COLO668 (cell line): ENCODE measurements at regions not wholly inside any gene's neighbourhood (a gene's known extent, or its start where the extent isn't known, plus 50 kb on each side); places are given as distances from the start of the nearest gene placed in this dataset.
"Not testable (repeated sequence)": the region's sequence is repeated elsewhere in the genome, so short reads cannot be mapped to it uniquely, and the experiment has no call there.

ENCODE experiments used
- DNase-seq: peaks from one replicate; lab custom pipeline; 2025; ENCODE audit not compliant: unreplicated experiment; lab: John Stamatoyannopoulos, UW

- no peak for DNase-seq
Measured at GRCh38 chr2:53543083-53543482, 224.5 kb upstream of the CHAC2 start.

- DNase-seq: no peak
Measured at GRCh38 chr2:53536583-53537361, 230.8 kb upstream of the CHAC2 start.

GRCh38 chr2:53535234-53535840 lies 232.3 kb upstream of the CHAC2 start:
- DNase-seq: no peak

- DNase-seq: no peak
Measured at GRCh38 chr2:53530126-53530525, 237.5 kb upstream of the CHAC2 start.

GRCh38 chr2:53527056-53527455 lies 240.5 kb upstream of the CHAC2 start:
- DNase-seq: no peak

GRCh38 chr2:53519918-53520841 lies 247.4 kb upstream of the CHAC2 start:
- DNase-seq: peak; percentile 88

- DNase-seq: no peak
Measured at GRCh38 chr2:53517406-53517805, 250.2 kb upstream of the CHAC2 start.

GRCh38 chr2:53516650-53517049 lies 251.0 kb upstream of the CHAC2 start:
- no peak for DNase-seq

GRCh38 chr2:53515435-53516332 lies 251.9 kb upstream of the CHAC2 start:
- no peak for DNase-seq

GRCh38 chr2:53513167-53513666 lies 254.4 kb upstream of the CHAC2 start:
- DNase-seq: no peak

GRCh38 chr2:53512071-53512826 lies 255.4 kb upstream of the CHAC2 start:
- no peak for DNase-seq

GRCh38 chr2:53511549-53511948 lies 256.1 kb upstream of the CHAC2 start:
- DNase-seq: no peak

- DNase-seq: no peak
Measured at GRCh38 chr2:53510401-53510800, 257.2 kb upstream of the CHAC2 start.

GRCh38 chr2:53509831-53510388 lies 257.7 kb upstream of the CHAC2 start:
- DNase-seq: no peak

GRCh38 chr2:53508667-53509066 lies 258.9 kb upstream of the CHAC2 start:
- no peak for DNase-seq

GRCh38 chr2:53507070-53507469 lies 260.5 kb upstream of the CHAC2 start:
- not testable (repeated sequence) for DNase-seq

GRCh38 chr2:53505826-53506225 lies 261.8 kb upstream of the CHAC2 start:
- DNase-seq: no peak

GRCh38 chr2:53504507-53504906 lies 263.1 kb upstream of the CHAC2 start:
- DNase-seq: no peak

- no peak for DNase-seq
Measured at GRCh38 chr2:53500181-53500580, 267.4 kb upstream of the CHAC2 start.
